Neural progenitor cell (in vitro differentiated cells): ENCODE measurements at regions not wholly inside any gene's neighbourhood (a gene's known extent, or its start where the extent isn't known, plus 50 kb on each side); places are given as distances from the start of the nearest gene placed in this dataset.

Experiments used
- DNase-seq: peaks from one replicate; pipeline ENCODE4 v3.0.0-alpha.2; 2016; ENCODE audit warnings: low spot score
- H2AFZ ChIP-seq: fragments of 200-600 bp; sonication (generic); replicated peaks from 2 replicates; pipeline ENCODE4 v1.6.1; 2016; ENCODE audit warnings: antibody characterized with exemption
- H3F3A ChIP-seq: fragments of 200-600 bp; sonication (generic); 2 replicates; pipeline ENCODE4 v1.6.1; 2016; ENCODE audit warnings: antibody characterized with exemption, low read depth
- H3K27ac ChIP-seq: fragments of 200-600 bp; sonication (generic); 2 replicates; pipeline ENCODE4 v1.5.1; 2016; ENCODE audit warnings: mild to moderate bottlenecking
- H3K27me3 ChIP-seq: fragments of 200-600 bp; sonication (generic); 2 replicates; pipeline ENCODE4 v1.6.1; 2016; ENCODE audit warnings: mild to moderate bottlenecking, moderate library complexity
- H3K36me3 ChIP-seq: fragments of 200-600 bp; sonication (generic); 2 replicates; pipeline ENCODE4 v1.5.1; 2016
- H3K4me1 ChIP-seq: fragments of 200-600 bp; sonication (generic); 2 replicates; pipeline ENCODE4 v1.6.1; 2016; ENCODE audit warnings: mixed run types
- H3K4me2 ChIP-seq: fragments of 200-600 bp; sonication (generic); 2 replicates; pipeline ENCODE4 v1.6.1; 2016
- H3K4me3 ChIP-seq: fragments of 200-600 bp; sonication (generic); 2 replicates; pipeline ENCODE4 v1.5.1; 2016
- H3K79me2 ChIP-seq: fragments of 200-600 bp; sonication (generic); 2 replicates; pipeline ENCODE4 v1.6.1; 2016; ENCODE audit warnings: low read depth
- H3K9ac ChIP-seq: fragments of 200-600 bp; sonication (generic); 2 replicates; pipeline ENCODE4 v1.6.1; 2016
- H3K9me3 ChIP-seq: fragments of 200-600 bp; sonication (generic); 2 replicates; pipeline ENCODE4 v1.5.1; 2016; ENCODE audit warnings: low read depth
- H4K20me1 ChIP-seq: fragments of 200-600 bp; sonication (generic); 2 replicates; pipeline ENCODE4 v1.6.1; 2016; ENCODE audit warnings: low read depth
- H3K27ac Mint-ChIP-seq: 3 replicates; pipeline ENCODE4 v1.8.0; 2021; ENCODE audit warnings: mixed read lengths
- H3K27me3 Mint-ChIP-seq: 2 replicates; pipeline ENCODE4 v1.8.0; 2022; ENCODE audit warnings: low read depth, mild to moderate bottlenecking, inconsistent platforms, moderate library complexity, mixed read lengths; ENCODE audit not compliant: insufficient read depth
- H3K36me3 Mint-ChIP-seq: 3 replicates; pipeline ENCODE4 v1.8.0; 2021; ENCODE audit warnings: mixed read lengths
- H3K4me1 Mint-ChIP-seq: 3 replicates; pipeline ENCODE4 v1.8.0; 2021; ENCODE audit warnings: mixed read lengths
- H3K4me3 Mint-ChIP-seq: 3 replicates; pipeline ENCODE4 v1.8.0; 2021; ENCODE audit warnings: mild to moderate bottlenecking, moderate library complexity, mixed read lengths
- H3K9me3 Mint-ChIP-seq: 3 replicates; pipeline ENCODE4 v1.8.0; 2020; ENCODE audit warnings: mixed read lengths
- CTCF ChIP-seq: fragments of 200-600 bp; sonication (generic); IDR thresholded peaks from 2 replicates; pipeline ENCODE4 v1.5.1; 2017; ENCODE audit warnings: antibody characterized with exemption, mild to moderate bottlenecking
- EZH2 ChIP-seq: fragments of 200-600 bp; sonication (generic); IDR thresholded peaks from 2 replicates; pipeline ENCODE4 v1.6.1; 2017; ENCODE audit warnings: antibody characterized with exemption, mild to moderate bottlenecking, moderate library complexity
- EZH2phosphoT487 ChIP-seq: fragments of 200-600 bp; sonication (generic); IDR thresholded peaks from 2 replicates; pipeline ENCODE4 v1.6.1; 2017; ENCODE audit warnings: antibody characterized with exemption

GRCh38 chrX:115988825-115989224 lies 181.7 kb upstream of the AGTR2 start:
- DNase-seq: no peak
- no peak overlapping the region for H3K4me2 ChIP-seq
- H3F3A ChIP-seq: no peaks in the 10 kb centered on the region
- no peak overlapping the region for H3K4me3 Mint-ChIP-seq
- H3K27me3 ChIP-seq: no peaks in the 10 kb centered on the region
- H3K27me3 Mint-ChIP-seq: no peaks in the 10 kb centered on the region
- H3K36me3 ChIP-seq: no peaks in the 10 kb centered on the region
- no peaks in the 10 kb centered on the region for H3K4me1 ChIP-seq
- H3K4me3 ChIP-seq: no peak overlapping the region
- H3K27ac Mint-ChIP-seq: no peak overlapping the region
- H4K20me1 ChIP-seq: no peaks in the 10 kb centered on the region
- no peak overlapping the region for H3K9ac ChIP-seq
- H3K79me2 ChIP-seq: no peaks in the 10 kb centered on the region
- H3K27ac ChIP-seq: no peak overlapping the region
- peaks cover 10% of the 10 kb centered on the region for H3K9me3 Mint-ChIP-seq
- H3K4me1 Mint-ChIP-seq: no peaks in the 10 kb centered on the region
- no peak overlapping the region for H2AFZ ChIP-seq
- TF ChIP-seq CTCF (peak; percentile 62), EZH2 (no peak)
- no peaks in the 10 kb centered on the region for H3K36me3 Mint-ChIP-seq
- H3K9me3 ChIP-seq: no peaks in the 10 kb centered on the region

GRCh38 chrX:115989686-115990085 lies 180.9 kb upstream of the AGTR2 start:
- Mint-ChIP-seq H3K27me3 (no peaks in the 10 kb centered on the region), H3K27ac (no peak overlapping the region), H3K4me3 (no peak overlapping the region), H3K4me1 (no peaks in the 10 kb centered on the region), H3K9me3 (peaks cover 12% of the 10 kb centered on the region), H3K36me3 (no peaks in the 10 kb centered on the region)
- no peaks in the 10 kb centered on the region for H3K36me3 ChIP-seq
- no peaks in the 10 kb centered on the region for H4K20me1 ChIP-seq
- no peaks in the 10 kb centered on the region for H3K79me2 ChIP-seq
- no peak for DNase-seq
- TF ChIP-seq EZH2 (no peak), EZH2phosphoT487 (no peak), CTCF (no peak)
- no peaks in the 10 kb centered on the region for H3F3A ChIP-seq
- H3K4me3 ChIP-seq: no peak overlapping the region
- H3K4me1 ChIP-seq: no peaks in the 10 kb centered on the region
- no peak overlapping the region for H3K27ac ChIP-seq
- no peaks in the 10 kb centered on the region for H3K27me3 ChIP-seq
- no peak overlapping the region for H3K4me2 ChIP-seq
- H3K9me3 ChIP-seq: no peaks in the 10 kb centered on the region
- no peak overlapping the region for H2AFZ ChIP-seq
- H3K9ac ChIP-seq: no peak overlapping the region

GRCh38 chrX:116009346-116009745 lies 161.2 kb upstream of the AGTR2 start:
- Histone ChIP-seq H4K20me1 (no peaks in the 10 kb centered on the region), H3K36me3 (no peaks in the 10 kb centered on the region), H3K9ac (no peak overlapping the region), H3F3A (no peaks in the 10 kb centered on the region), H3K4me3 (no peak overlapping the region), H3K27ac (no peak overlapping the region), H3K4me2 (no peak overlapping the region), H3K79me2 (no peaks in the 10 kb centered on the region), H3K27me3 (no peaks in the 10 kb centered on the region), H3K4me1 (no peaks in the 10 kb centered on the region), H3K9me3 (no peaks in the 10 kb centered on the region), H2AFZ (no peak overlapping the region)
- Mint-ChIP-seq H3K9me3 (peaks cover 5% of the 10 kb centered on the region), H3K27ac (no peak overlapping the region), H3K4me3 (no peak overlapping the region), H3K4me1 (no peaks in the 10 kb centered on the region), H3K36me3 (no peaks in the 10 kb centered on the region), H3K27me3 (peaks cover 4% of the 10 kb centered on the region)
- TF ChIP-seq EZH2: no peak
- TF ChIP-seq EZH2phosphoT487: no peak
- no peak for TF ChIP-seq CTCF
- DNase-seq: no peak
